Osteoblast (primary cell): ENCODE measurements at regions not wholly inside any gene's neighbourhood (a gene's known extent, or its start where the extent isn't known, plus 50 kb on each side); places are given as distances from the start of the nearest gene placed in this dataset.
"Not testable (repeated sequence)": the region's sequence is repeated elsewhere in the genome, so short reads cannot be mapped to it uniquely, and the experiment has no call there.

ENCODE experiments used
- DNase-seq: peaks from one replicate; pipeline ENCODE4 v3.0.0; 2011; ENCODE audit warnings: low spot score, mixed read lengths; ENCODE audit not compliant: insufficient read length; ENCODE audit errors: missing footprints
- H2AFZ ChIP-seq: 2 replicates; pipeline ENCODE4 v1.6.0; 2011; ENCODE audit warnings: mild to moderate bottlenecking, low read length
- H3K27ac ChIP-seq: 2 replicates; pipeline ENCODE4 v1.5.1; 2011; ENCODE audit warnings: mild to moderate bottlenecking, low read depth, low read length, moderate library complexity
- H3K27me3 ChIP-seq: 2 replicates; pipeline ENCODE4 v1.6.0; 2012; ENCODE audit warnings: mild to moderate bottlenecking, control low read depth, inconsistent platforms, low read length, moderate library complexity; ENCODE audit not compliant: insufficient read depth
- H3K36me3 ChIP-seq: 2 replicates; pipeline ENCODE4 v1.5.1; 2011; ENCODE audit warnings: mild to moderate bottlenecking, low read length, control low read depth, moderate library complexity; ENCODE audit not compliant: insufficient read depth
- H3K4me1 ChIP-seq: 2 replicates; pipeline ENCODE4 v1.5.1; 2011; ENCODE audit warnings: mild to moderate bottlenecking, low read length, control low read depth, moderate library complexity; ENCODE audit not compliant: insufficient read depth
- H3K4me2 ChIP-seq: 2 replicates; pipeline ENCODE4 v1.6.0; 2011; ENCODE audit warnings: mild to moderate bottlenecking, low read length; ENCODE audit not compliant: insufficient read depth
- H3K4me3 ChIP-seq: fragments of 200-600 bp; sonication (generic); 3 replicates; pipeline ENCODE4 v1.5.1; 2012; ENCODE audit warnings: mild to moderate bottlenecking, low read length, inconsistent platforms; ENCODE audit not compliant: insufficient read depth
- H3K79me2 ChIP-seq: 2 replicates; pipeline ENCODE4 v1.6.0; 2012; ENCODE audit warnings: mild to moderate bottlenecking, low read length, control low read depth, inconsistent platforms; ENCODE audit not compliant: insufficient read depth
- H3K9me3 ChIP-seq: 2 replicates; pipeline ENCODE4 v1.5.1; 2011; ENCODE audit warnings: low read depth, low read length, control low read depth
- H4K20me1 ChIP-seq: 2 replicates; pipeline ENCODE4 v1.6.0; 2012; ENCODE audit warnings: mild to moderate bottlenecking, low read length, control low read depth; ENCODE audit not compliant: insufficient read depth
- TF ChIP-seq, protein P1 (sequence below): IDR thresholded peaks from 2 replicates; pipeline ENCODE4 v1.5.1; 2011; ENCODE audit warnings: mild to moderate bottlenecking, low read depth, low read length, moderate library complexity; ENCODE audit errors: extremely low read depth

DNA sequence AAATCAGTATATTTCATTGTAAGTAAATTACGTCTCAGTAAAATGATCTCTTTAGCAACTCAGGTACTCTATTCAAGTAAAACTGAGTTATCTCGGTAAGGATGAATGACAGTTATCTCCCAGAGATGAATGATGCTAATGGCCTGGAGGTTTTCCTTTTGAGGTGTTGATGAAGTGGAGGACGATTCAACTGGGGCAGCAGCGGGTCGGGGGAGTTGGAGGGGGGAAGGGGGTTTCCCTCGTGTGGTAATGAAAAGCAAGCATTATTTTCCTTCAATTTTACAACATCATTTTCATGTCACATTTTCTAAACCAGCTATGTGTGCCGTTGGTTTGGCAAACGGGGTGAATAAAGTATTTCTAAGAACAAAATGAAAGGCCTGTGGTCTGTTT is 92.4 kb upstream of the ATXN3L start:
- TF ChIP-seq, protein P1, sequence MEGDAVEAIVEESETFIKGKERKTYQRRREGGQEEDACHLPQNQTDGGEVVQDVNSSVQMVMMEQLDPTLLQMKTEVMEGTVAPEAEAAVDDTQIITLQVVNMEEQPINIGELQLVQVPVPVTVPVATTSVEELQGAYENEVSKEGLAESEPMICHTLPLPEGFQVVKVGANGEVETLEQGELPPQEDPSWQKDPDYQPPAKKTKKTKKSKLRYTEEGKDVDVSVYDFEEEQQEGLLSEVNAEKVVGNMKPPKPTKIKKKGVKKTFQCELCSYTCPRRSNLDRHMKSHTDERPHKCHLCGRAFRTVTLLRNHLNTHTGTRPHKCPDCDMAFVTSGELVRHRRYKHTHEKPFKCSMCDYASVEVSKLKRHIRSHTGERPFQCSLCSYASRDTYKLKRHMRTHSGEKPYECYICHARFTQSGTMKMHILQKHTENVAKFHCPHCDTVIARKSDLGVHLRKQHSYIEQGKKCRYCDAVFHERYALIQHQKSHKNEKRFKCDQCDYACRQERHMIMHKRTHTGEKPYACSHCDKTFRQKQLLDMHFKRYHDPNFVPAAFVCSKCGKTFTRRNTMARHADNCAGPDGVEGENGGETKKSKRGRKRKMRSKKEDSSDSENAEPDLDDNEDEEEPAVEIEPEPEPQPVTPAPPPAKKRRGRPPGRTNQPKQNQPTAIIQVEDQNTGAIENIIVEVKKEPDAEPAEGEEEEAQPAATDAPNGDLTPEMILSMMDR: no peak
- no peak overlapping the region for H2AFZ ChIP-seq
- H4K20me1 ChIP-seq: no peaks in the 10 kb centered on the region
- H3K9me3 ChIP-seq: no peaks in the 10 kb centered on the region
- no peaks in the 10 kb centered on the region for H3K79me2 ChIP-seq
- no peak overlapping the region for H3K4me3 ChIP-seq
- no peak overlapping the region for H3K4me2 ChIP-seq
- H3K4me1 ChIP-seq: no peaks in the 10 kb centered on the region
- H3K27ac ChIP-seq: no peak overlapping the region
- H3K36me3 ChIP-seq: no peaks in the 10 kb centered on the region
- H3K27me3 ChIP-seq: no peaks in the 10 kb centered on the region
- no peak for DNase-seq

DNA sequence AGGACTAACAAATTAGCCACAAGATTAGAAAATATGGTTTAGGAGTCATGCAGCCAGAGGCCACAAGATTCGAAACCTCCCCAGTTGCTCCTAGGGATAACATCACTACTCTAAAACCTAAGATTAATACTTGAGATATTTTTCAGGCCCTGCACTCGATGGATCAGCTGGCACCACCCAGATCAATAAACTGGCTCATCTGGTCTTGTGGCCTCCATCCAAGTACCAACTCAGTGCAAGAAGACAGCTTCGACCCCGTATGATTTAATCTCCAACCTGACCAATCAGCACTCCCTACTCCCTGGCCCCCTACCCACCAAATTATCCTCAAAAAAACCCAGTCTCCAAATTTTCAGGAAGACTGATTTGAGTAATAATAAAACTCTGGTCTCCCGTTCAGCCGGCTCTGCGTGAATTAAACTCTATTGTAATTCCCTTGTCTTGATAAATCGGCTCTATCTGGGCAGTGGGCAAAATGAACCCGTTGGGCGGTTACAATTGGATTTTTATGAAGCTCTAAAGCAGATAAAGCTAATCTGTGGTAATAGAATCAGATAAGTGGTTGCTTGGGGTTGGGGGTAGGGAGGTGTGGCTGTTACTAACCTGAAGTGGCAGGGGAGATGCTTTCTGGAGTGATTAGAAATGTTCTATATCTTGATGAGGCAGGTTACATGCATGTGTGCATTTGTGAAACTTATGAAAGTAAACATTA is 91.8 kb upstream of the ATXN3L start:
- TF ChIP-seq, protein P1: no peak
- Histone ChIP-seq H3K36me3 (no peaks in the 10 kb centered on the region), H3K4me2 (no peak overlapping the region), H4K20me1 (no peaks in the 10 kb centered on the region), H2AFZ (no peak overlapping the region), H3K27me3 (no peaks in the 10 kb centered on the region), H3K4me3 (no peak overlapping the region), H3K79me2 (no peaks in the 10 kb centered on the region), H3K9me3 (no peaks in the 10 kb centered on the region), H3K27ac (no peak overlapping the region), H3K4me1 (no peaks in the 10 kb centered on the region)
- DNase-seq: no peak

DNA sequence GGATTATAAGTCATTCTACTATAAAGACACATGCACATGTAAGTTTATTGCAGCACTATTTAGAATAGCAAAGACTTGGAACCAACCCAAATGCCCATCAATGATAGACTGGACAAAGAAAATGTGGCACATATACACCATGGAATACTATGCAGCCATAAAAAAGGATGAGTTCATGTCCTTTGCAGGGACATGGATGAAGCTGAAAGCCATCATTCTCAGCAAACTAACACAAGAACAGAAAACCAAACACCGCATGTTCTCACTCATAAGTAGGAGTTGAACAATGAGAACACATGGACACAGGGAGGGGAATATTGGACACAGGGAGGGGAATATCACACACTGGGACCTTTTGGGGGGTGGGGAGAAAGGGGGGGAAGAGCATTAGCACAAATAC is 88.7 kb upstream of the ATXN3L start:
- not testable (repeated sequence) for H3K36me3 ChIP-seq, H3K27me3 ChIP-seq, DNase-seq, H3K4me2 ChIP-seq, H3K9me3 ChIP-seq, H3K4me3 ChIP-seq, H4K20me1 ChIP-seq, H2AFZ ChIP-seq, H3K4me1 ChIP-seq, H3K79me2 ChIP-seq, H3K27ac ChIP-seq

DNA sequence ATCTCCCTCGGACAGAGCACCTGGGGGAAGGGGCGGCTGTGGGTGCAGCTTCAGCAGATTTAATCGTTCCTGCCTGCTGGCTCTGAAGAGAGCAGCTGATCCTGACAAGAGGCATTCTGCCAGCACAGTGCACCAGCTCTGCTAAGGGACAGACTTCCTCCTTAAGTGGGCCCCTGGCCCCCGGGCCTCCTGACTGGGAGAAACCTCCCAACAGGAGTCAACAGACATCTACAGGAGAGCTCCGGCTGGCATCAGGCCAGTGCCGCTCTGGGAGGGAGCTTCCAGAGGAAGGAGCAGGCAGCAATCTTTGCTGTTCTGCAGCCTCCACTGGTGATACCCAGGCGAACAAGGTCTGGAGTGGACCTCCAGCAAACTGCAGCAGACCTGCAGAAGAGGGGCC is 84.9 kb upstream of the ATXN3L start:
- not testable (repeated sequence) for H3K27ac ChIP-seq, H3K27me3 ChIP-seq, H3K4me2 ChIP-seq, H3K4me1 ChIP-seq, H3K36me3 ChIP-seq, H3K9me3 ChIP-seq, H3K79me2 ChIP-seq, H3K4me3 ChIP-seq, DNase-seq, H4K20me1 ChIP-seq, H2AFZ ChIP-seq

DNA sequence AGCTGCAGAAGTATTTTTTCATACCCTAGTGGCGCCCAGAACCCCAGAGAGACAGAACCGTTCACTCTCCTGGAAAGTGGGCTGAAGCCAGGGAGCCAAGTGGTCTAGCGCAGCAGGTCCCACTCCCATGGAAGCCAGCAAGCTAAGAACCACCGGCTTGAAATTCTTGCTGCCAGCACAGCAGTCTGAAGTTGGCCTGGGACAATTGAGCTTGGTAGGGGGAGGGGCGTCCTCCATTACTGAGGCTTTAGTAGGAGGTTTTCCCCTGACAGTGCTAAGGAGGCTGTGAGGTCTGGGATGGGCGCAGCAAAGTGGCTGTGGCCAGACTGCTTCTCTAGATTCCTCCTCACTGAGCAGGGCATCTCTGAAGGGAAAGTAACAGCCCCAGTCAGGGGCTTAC is 84.5 kb upstream of the ATXN3L start:
- Histone ChIP-seq H3K4me2 (no peak overlapping the region), H3K27ac (no peak overlapping the region), H4K20me1 (no peaks in the 10 kb centered on the region), H3K36me3 (no peaks in the 10 kb centered on the region), H3K4me1 (no peaks in the 10 kb centered on the region), H3K4me3 (no peak overlapping the region), H2AFZ (no peak overlapping the region), H3K27me3 (no peaks in the 10 kb centered on the region), H3K9me3 (no peaks in the 10 kb centered on the region), H3K79me2 (no peaks in the 10 kb centered on the region)
- TF ChIP-seq, protein P1: no peak
- DNase-seq: no peak
